PC-9 (cell line): ENCODE measurements at regions not wholly inside any gene's neighbourhood (a gene's known extent, or its start where the extent isn't known, plus 50 kb on each side); places are given as distances from the start of the nearest gene placed in this dataset.

ENCODE experiments used
- BruUV-seq: library from RNA; stranded (reverse); fragments of 400-500 nt; replicated peaks from 2 replicates; lab custom pipeline; 2021; lab: Mats Ljungman, UMichigan
- CTCF ChIA-PET: fragments of 300-600 bp; sonication (Branson Sonifier 250); formaldehyde crosslinking; loops from one replicate; lab custom pipeline; 2022; ENCODE audit warnings: antibody characterized with exemption; lab: Charles Lee
- POLR2A ChIA-PET: fragments of 300-600 bp; sonication (Branson Sonifier 250); formaldehyde crosslinking; loops from one replicate; lab custom pipeline; 2022; ENCODE audit warnings: antibody characterized with exemption; ENCODE audit not compliant: unreplicated experiment; lab: Charles Lee
- DNase-seq, 2 experiments: peaks; one replicate each; pipeline versions ENCODE4 v3.0.0 to v3.0.0-alpha.2; 2015 to 2022; ENCODE audit warnings: mixed read lengths in 1 of 2
- H2AFZ ChIP-seq: fragments of 200-600 bp; sonication (generic); 2 replicates; pipeline ENCODE4 v1.8.1; 2017; ENCODE audit warnings: antibody characterized with exemption
- H3F3A ChIP-seq: fragments of 200-600 bp; sonication (generic); 2 replicates; pipeline ENCODE4 v1.8.1; 2017; ENCODE audit warnings: antibody characterized with exemption, mild to moderate bottlenecking, low read depth; ENCODE audit not compliant: insufficient read depth
- H3K27ac ChIP-seq: fragments of 200-600 bp; sonication (generic); 2 replicates; pipeline ENCODE4 v1.6.1; 2016; ENCODE audit warnings: mixed run types
- H3K27me3 ChIP-seq: fragments of 200-600 bp; sonication (generic); 2 replicates; pipeline ENCODE4 v1.6.1; 2016; ENCODE audit warnings: low read depth, mixed run types; ENCODE audit not compliant: insufficient read depth
- H3K36me3 ChIP-seq: fragments of 200-600 bp; sonication (generic); 2 replicates; pipeline ENCODE4 v1.6.1; 2016; ENCODE audit warnings: low read depth, mixed run types
- H3K4me1 ChIP-seq: fragments of 200-600 bp; sonication (generic); replicated peaks from 2 replicates; pipeline ENCODE4 v1.6.1; 2016; ENCODE audit warnings: mixed run types; ENCODE audit not compliant: insufficient read depth
- H3K4me2 ChIP-seq: fragments of 200-600 bp; sonication (generic); 2 replicates; pipeline ENCODE4 v1.6.1; 2017; ENCODE audit warnings: mixed run types
- H3K4me3 ChIP-seq: fragments of 200-600 bp; sonication (generic); 2 replicates; pipeline ENCODE4 v1.6.1; 2016; ENCODE audit warnings: mixed run types
- H3K79me2 ChIP-seq: fragments of 200-600 bp; sonication (generic); 2 replicates; pipeline ENCODE4 v1.6.1; 2017; ENCODE audit warnings: low read depth, mixed run types
- H3K9me2 ChIP-seq: fragments of 200-600 bp; sonication (generic); 2 replicates; pipeline ENCODE4 v1.8.1; 2017; ENCODE audit warnings: mild to moderate bottlenecking; ENCODE audit not compliant: insufficient read depth
- H3K9me3 ChIP-seq: fragments of 200-600 bp; sonication (generic); 2 replicates; pipeline ENCODE4 v1.8.1; 2016; ENCODE audit warnings: low read depth; ENCODE audit not compliant: insufficient read depth
- H4K20me1 ChIP-seq: fragments of 200-600 bp; sonication (generic); 2 replicates; pipeline ENCODE4 v1.8.1; 2017; ENCODE audit not compliant: insufficient read depth
- EZH2 ChIP-seq: fragments of 200-600 bp; sonication (generic); IDR thresholded peaks from 2 replicates; pipeline ENCODE4 v1.8.0; 2017; ENCODE audit warnings: antibody characterized with exemption, low read depth
- intact Hi-C: fragments of 100-400 bp; cut with micrococcal nuclease; formaldehyde crosslinking; loops from one replicate; pipeline ENCODE4 v1.10.0; 2022; ENCODE audit not compliant: unreplicated experiment
- TF ChIP-seq, protein P1 (sequence below): fragments of 200-600 bp; sonication (generic); conservative IDR thresholded peaks from 2 replicates; pipeline ENCODE4 v1.6.1; 2017; ENCODE audit warnings: mixed run types, antibody characterized with exemption, mild to moderate bottlenecking, moderate library complexity

DNA sequence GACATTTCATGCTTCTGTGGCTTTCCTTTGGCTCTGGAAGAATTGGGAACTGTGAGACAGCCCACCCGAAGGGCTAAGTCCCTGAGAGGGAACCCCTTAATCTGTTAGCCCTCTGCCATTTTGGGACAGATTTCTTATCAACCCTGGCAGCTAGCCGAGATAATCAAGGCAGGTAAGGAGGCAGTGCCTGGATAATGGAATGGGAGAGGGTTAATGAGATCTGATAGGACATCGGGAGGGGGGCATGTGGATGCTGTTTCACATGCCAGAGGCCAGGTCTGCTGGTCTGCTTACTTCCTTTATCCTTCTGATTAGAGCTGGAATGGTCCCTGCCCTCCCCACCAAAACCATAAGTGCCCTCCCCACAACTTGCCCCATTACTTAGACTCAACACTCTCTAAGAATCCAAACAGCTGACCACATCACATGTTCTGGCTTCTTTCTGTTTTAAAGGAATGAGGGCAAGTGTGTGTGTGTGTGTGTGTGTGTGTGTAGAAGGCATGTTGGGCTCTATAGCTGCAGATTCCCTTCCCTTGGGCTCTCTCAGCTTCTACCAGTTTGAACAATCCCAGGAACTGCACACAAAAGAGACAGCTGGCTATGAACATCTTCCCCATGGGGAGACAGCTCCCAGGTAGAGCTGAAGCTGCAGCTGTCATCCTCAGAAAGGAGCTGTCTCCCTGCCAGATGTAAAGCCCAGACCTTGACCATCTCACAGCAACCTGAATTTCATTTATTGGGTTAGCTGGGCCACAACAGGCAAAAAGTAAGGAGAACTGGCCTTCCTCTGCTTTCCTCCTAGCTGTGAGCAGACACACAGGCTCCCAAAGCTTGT is 221.3 kb downstream of the PIK3R1 start:
- Histone ChIP-seq H3K4me2 (no peak overlapping the region), H3K27ac (no peak overlapping the region)
- no peak for DNase-seq

DNA sequence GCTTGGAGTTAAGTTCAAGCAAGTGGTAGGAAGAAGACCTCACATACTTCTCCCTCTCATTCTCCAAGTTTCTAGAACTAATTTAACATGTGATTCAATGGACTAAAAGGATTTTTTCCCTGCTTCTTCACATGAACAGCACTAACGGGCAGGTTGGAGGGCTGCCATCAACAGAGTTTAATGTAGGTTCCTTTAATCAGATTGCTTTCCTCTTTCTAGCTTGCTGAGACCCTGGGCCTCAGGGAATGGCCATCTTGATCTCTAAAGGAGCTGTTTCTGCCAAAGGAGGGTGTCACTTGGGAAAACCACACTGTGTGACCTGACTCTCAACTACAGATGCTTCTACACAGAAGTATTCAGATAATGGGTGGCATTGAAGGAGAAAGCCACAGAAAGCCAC is 223.3 kb downstream of the PIK3R1 start:
- no peak for DNase-seq
- Histone ChIP-seq H2AFZ (no peak overlapping the region), H3K9me2 (no peaks in the 10 kb centered on the region), H3K4me3 (no peak overlapping the region), H3K36me3 (no peaks in the 10 kb centered on the region), H3K27me3 (no peaks in the 10 kb centered on the region), H3K79me2 (no peaks in the 10 kb centered on the region), H3K4me2 (no peak overlapping the region), H4K20me1 (no peaks in the 10 kb centered on the region), H3F3A (peaks cover 9% of the 10 kb centered on the region; the same call in 1 of the 2 replicates), H3K9me3 (no peaks in the 10 kb centered on the region), H3K27ac (no peak overlapping the region), H3K4me1 (peaks cover 13% of the 10 kb centered on the region)
- no TSS peak for BruUV-seq
- TF ChIP-seq, protein P1, sequence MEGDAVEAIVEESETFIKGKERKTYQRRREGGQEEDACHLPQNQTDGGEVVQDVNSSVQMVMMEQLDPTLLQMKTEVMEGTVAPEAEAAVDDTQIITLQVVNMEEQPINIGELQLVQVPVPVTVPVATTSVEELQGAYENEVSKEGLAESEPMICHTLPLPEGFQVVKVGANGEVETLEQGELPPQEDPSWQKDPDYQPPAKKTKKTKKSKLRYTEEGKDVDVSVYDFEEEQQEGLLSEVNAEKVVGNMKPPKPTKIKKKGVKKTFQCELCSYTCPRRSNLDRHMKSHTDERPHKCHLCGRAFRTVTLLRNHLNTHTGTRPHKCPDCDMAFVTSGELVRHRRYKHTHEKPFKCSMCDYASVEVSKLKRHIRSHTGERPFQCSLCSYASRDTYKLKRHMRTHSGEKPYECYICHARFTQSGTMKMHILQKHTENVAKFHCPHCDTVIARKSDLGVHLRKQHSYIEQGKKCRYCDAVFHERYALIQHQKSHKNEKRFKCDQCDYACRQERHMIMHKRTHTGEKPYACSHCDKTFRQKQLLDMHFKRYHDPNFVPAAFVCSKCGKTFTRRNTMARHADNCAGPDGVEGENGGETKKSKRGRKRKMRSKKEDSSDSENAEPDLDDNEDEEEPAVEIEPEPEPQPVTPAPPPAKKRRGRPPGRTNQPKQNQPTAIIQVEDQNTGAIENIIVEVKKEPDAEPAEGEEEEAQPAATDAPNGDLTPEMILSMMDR, result no peak
- TF ChIP-seq EZH2, result no peak
- ChIA-PET POLR2A (no interaction called here), CTCF (no interaction called here)
- intact Hi-C loops, result no loop called here

More for the DNA sequence above, 221.3 kb downstream of the PIK3R1 start:
- Histone ChIP-seq H2AFZ (no peak overlapping the region), H3K27me3 (no peaks in the 10 kb centered on the region), H4K20me1 (no peaks in the 10 kb centered on the region), H3K4me3 (no peak overlapping the region), H3K4me1 (peaks cover 24% of the 10 kb centered on the region), H3K79me2 (no peaks in the 10 kb centered on the region), H3F3A (peaks cover 14% of the 10 kb centered on the region; the same call in 1 of the 2 replicates), H3K9me2 (no peaks in the 10 kb centered on the region), H3K36me3 (no peaks in the 10 kb centered on the region), H3K9me3 (0 out of 2 replicates have a peak, but pooled peaks cover 4% of the 10 kb centered on the region)
- no peak for TF ChIP-seq EZH2
- TF ChIP-seq, protein P1, result no peak
- intact Hi-C loops, result no loop called here
- ChIA-PET CTCF (interaction anchor here (0.6 kb wide), 1 partner anchor 19 kb away, joined by 17 read pairs; no protein-coding TSS in a partner anchor), POLR2A (no interaction called here)
- BruUV-seq, result no TSS peak

DNA sequence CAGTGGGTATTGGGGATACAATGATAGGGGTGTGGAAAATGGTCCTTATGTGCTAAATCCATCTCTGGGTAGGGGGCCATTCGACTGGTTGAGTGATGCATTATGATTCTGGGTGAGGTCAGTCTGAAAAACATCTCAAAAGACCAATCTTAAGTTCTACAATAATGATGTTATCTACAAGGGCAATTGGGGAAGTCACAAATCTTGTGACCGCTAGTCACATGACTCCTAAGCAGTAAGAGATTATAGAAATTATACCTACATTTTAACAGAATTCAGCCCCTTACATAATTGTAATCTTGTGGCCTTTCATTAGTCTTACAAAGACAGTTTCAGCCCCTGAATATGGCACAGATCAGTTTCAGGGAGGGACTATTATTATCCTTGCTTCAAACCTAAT is 224.7 kb downstream of the PIK3R1 start:
- Histone ChIP-seq H3K4me2 (no peak overlapping the region), H3K9me3 (no peaks in the 10 kb centered on the region), H3K36me3 (no peaks in the 10 kb centered on the region), H3K4me3 (no peak overlapping the region), H3K9me2 (no peaks in the 10 kb centered on the region), H3K27me3 (no peaks in the 10 kb centered on the region), H4K20me1 (no peaks in the 10 kb centered on the region), H3K4me1 (peaks cover 2% of the 10 kb centered on the region), H3F3A (no peaks in the 10 kb centered on the region), H2AFZ (no peak overlapping the region), H3K27ac (no peak overlapping the region), H3K79me2 (no peaks in the 10 kb centered on the region)
- ChIA-PET POLR2A (no interaction called here), CTCF (no interaction called here)
- intact Hi-C loops, result no loop called here
- TF ChIP-seq, protein P1, result no peak
- TF ChIP-seq EZH2, result no peak
- DNase-seq, result no peak
- BruUV-seq, result no TSS peak
